Fibroblast of mammary gland (primary cell): ENCODE measurements at regions not wholly inside any gene's neighbourhood (a gene's known extent, or its start where the extent isn't known, plus 50 kb on each side); places are given as distances from the start of the nearest gene placed in this dataset.

Source experiments
- DNase-seq: peaks from one replicate; pipeline ENCODE4 v3.0.0-alpha.2; 2010; ENCODE audit warnings: low read depth
- H3K4me3 ChIP-seq: 2 replicates; pipeline ENCODE4 v1.5.1; 2011; ENCODE audit warnings: low read depth, mild to moderate bottlenecking, low read length, moderate library complexity; ENCODE audit not compliant: control insufficient read depth
- CTCF ChIP-seq: conservative IDR thresholded peaks from 2 replicates; pipeline ENCODE4 v1.5.1; 2011; ENCODE audit warnings: low read depth, low read length, inconsistent platforms; ENCODE audit not compliant: control insufficient read depth, insufficient read depth

- DNase-seq: no peak
- TF ChIP-seq CTCF: no peak
- no peak overlapping the region for H3K4me3 ChIP-seq
Observed at GRCh38 chr2:67046591-67046990, 350.5 kb upstream of the ETAA1 start.

DNA sequence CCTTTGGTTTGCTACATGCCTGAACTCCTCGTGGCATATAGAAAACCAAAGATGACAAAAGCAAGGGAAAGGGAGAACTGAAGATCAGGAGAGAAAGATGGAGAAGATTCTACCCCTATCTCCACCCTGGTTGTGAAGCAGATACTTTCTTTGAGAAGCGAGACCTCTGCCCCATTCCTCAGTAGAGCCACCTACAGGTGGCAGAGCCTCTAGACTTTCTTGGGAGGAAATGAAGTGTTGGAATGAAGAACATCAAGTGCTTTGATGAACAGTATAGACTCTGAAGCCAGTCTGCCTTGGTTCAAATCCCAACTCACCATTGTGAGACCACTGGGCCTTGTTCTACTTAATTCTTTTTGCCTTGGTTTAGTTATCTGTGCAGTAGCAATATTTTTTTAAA, 348.8 kb upstream of the ETAA1 start:
- no peak for DNase-seq
- peak; percentile 21 for TF ChIP-seq CTCF
- no peak overlapping the region for H3K4me3 ChIP-seq

DNA sequence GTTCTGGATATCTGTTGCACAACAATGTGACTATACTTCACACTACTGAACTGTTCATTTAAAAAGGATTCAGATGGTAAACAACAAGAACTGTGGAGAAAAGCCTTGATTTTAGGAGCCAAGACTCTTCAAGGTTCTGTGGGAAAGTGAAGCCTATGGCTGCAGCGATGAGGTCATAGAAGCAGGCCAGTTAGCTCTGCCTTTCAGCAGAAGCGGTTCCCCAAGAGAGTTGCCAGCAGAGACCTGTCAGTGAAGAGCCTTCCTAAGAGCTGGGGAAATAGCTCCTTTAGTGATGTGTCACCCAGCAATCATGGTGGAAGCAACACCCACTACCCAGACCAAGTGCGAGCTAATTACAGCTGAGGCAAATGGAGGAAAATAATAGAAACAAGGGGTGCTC, 346.5 kb upstream of the ETAA1 start:
- TF ChIP-seq CTCF: no peak
- no peak overlapping the region for H3K4me3 ChIP-seq
- DNase-seq: peak; percentile 50

DNA sequence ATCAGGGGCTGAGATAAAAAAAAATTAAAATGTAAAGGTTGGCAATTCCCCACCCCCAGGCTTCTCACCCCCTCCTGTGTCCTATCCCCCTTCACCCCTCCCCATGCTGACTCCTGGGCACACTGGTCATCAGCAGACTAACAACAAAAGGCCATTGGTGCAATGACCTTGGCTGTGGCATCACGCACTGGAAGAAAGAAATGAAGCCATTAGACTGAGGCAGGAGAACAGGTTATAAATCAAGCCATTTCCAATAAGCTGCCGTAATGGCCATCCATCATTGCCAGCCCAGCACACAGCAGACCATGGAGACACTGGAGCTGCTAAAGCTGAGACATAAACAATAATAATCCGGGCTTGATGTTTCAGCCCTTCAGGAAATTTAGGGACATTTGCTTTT, 342.4 kb upstream of the ETAA1 start:
- no peak overlapping the region for H3K4me3 ChIP-seq

DNA sequence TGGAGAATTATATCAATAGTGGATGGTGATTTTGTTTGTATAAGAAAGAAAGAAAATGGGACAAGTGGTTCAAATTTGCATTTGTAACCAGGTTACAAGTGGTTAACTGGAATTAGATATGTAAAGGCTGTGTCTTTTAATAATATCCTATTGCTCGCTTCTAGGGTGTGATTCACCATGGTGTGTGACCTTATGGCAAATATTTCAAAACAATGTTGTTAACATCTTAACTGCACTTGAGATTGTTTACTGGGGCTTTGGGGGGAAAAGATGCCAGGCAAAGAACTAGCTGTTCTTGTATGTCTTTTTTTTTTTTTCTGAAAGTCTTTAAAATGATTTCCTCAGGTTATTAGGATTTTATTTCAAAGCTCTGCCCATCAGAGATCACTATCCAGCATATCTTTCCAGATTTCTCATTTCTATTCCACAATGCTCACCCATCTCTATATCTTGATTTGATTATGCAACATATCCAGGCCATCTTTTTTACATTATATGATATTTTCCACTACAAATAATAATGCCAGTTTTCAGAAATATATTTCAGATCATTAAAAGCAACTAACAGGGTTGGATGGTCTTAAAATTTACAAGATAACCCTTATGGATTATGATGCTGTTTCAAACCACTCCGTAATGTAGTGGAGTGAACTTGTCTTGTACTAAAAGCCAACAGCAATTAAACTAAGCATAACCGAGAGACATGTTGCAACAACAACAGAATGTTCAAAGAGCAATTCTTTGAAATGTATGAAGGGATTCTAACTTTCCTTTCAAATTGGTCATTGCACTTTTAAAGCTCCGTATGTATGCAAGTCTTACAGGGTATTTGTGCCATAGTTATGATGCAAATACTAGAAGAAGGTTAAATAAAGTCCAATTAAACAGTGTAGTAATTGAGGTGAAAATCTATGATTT, 341.5 kb upstream of the ETAA1 start:
- TF ChIP-seq CTCF: no peak
- DNase-seq: peak; percentile 36
- H3K4me3 ChIP-seq: no peak overlapping the region

More for the DNA sequence above, 342.4 kb upstream of the ETAA1 start:
- no peak for DNase-seq
- no peak for TF ChIP-seq CTCF

- H3K4me3 ChIP-seq: no peak overlapping the region
- no peak for DNase-seq
- TF ChIP-seq CTCF: no peak
Observed at GRCh38 chr2:67057123-67057522, 340.0 kb upstream of the ETAA1 start.
